K562 (cell line): ENCODE measurements at regions not wholly inside any gene's neighbourhood (a gene's known extent, or its start where the extent isn't known, plus 50 kb on each side); places are given as distances from the start of the nearest gene placed in this dataset.
"Not testable (repeated sequence)": the region's sequence is repeated elsewhere in the genome, so short reads cannot be mapped to it uniquely, and the experiment has no call there.

Experiments used
- CREB1 ChIP-seq, 2 experiments: sonication (generic) in 1 of 2; formaldehyde crosslinking in 1 of 2; IDR thresholded peaks; 2 replicates each; pipeline versions ENCODE4 v1.6.1 to v1.8.0; 2012 to 2022; ENCODE audit warnings: inconsistent platforms in 1 of 2, mild to moderate bottlenecking in 1 of 2, missing genetic modification reagents in 1 of 2, moderate library complexity in 1 of 2
- CTCF ChIP-seq, 3 experiments: IDR thresholded peaks in 2 of 3; conservative IDR thresholded peaks in 1 of 3; 2 replicates each; pipeline ENCODE4 v1.5.1; 2011 to 2012; ENCODE audit warnings: low read length in 3 of 3, mild to moderate bottlenecking in 3 of 3, control low read depth in 2 of 3, improper control_type of control experiment in 1 of 3, inconsistent platforms in 1 of 3, low read depth in 1 of 3, mixed read lengths in 1 of 3, moderate library complexity in 1 of 3; ENCODE audit not compliant: insufficient read depth in 2 of 3
- SIN3A ChIP-seq, 2 experiments: fragments of 150-350 bp in 1 of 2; IDR thresholded peaks; 2 replicates each; pipeline ENCODE4 v1.6.1; 2011 to 2016; ENCODE audit warnings: borderline replicate concordance in 2 of 2, low read depth in 2 of 2, low read length in 2 of 2, mild to moderate bottlenecking in 2 of 2, moderate library complexity in 2 of 2; ENCODE audit not compliant: control insufficient read depth in 1 of 2
- SP2 ChIP-seq: IDR thresholded peaks from 2 replicates; pipeline ENCODE4 v1.6.1; 2011; ENCODE audit warnings: mild to moderate bottlenecking, low read depth, low read length, moderate library complexity; ENCODE audit not compliant: poor library complexity, severe bottlenecking; ENCODE audit errors: extremely low read depth
- SRF ChIP-seq, 2 experiments: fragments of 250-450, 450-650 bp in 1 of 2; sonication (Bioruptor Pico) in 1 of 2; sonication (generic) in 1 of 2; formaldehyde crosslinking; IDR thresholded peaks; 2 replicates each; pipeline versions ENCODE4 v1.5.0 to v1.5.1; 2020 to 2022; ENCODE audit warnings: mild to moderate bottlenecking in 1 of 2, missing genetic modification reagents in 1 of 2
- TOE1 ChIP-seq, 2 experiments: fragments of 450-650 bp in 1 of 2; sonication (generic) in 1 of 2; formaldehyde crosslinking in 1 of 2; IDR thresholded peaks; 2 replicates each; pipeline versions ENCODE4 v1.7.1 to v1.8.0; 2016 to 2022; ENCODE audit warnings: borderline replicate concordance in 2 of 2, mild to moderate bottlenecking in 2 of 2, antibody characterized with exemption in 1 of 2, inconsistent platforms in 1 of 2, low read depth in 1 of 2, missing genetic modification reagents in 1 of 2, moderate library complexity in 1 of 2
- YY1 ChIP-seq, 3 experiments: IDR thresholded peaks; 2 replicates each; pipeline ENCODE4 v1.6.1; 2011; ENCODE audit warnings: low read length in 2 of 3, mild to moderate bottlenecking in 2 of 3, moderate library complexity in 2 of 3, borderline replicate concordance in 1 of 3, control low read depth in 1 of 3, low read depth in 1 of 3; ENCODE audit not compliant: insufficient read depth in 3 of 3, insufficient replicate concordance in 2 of 3, control insufficient read depth in 1 of 3, insufficient read length in 1 of 3; ENCODE audit errors: extremely low read depth in 1 of 3
- ZNF253 ChIP-seq: fragments of 250-450 bp; sonication (Bioruptor Pico); conservative IDR thresholded peaks from 2 replicates; pipeline ENCODE4 v1.6.1; 2021; ENCODE audit warnings: mild to moderate bottlenecking

- not testable (repeated sequence) for TF ChIP-seq SRF (CRISPR knock-in tag; IDR thresholded peaks at IDR 0.05); YY1 (IDR thresholded peaks at IDR 0.05; ENCODE audit: borderline replicate concordance in 1 of 3, control insufficient read depth in 1 of 3, extremely low read depth in 1 of 3, insufficient read depth in 3 of 3, insufficient read length in 1 of 3, insufficient replicate concordance in 2 of 3, low read depth in 1 of 3, low read length in 2 of 3); SIN3A (IDR thresholded peaks at IDR 0.05; ENCODE audit: borderline replicate concordance in 2 of 2, control insufficient read depth in 1 of 2, low read depth in 2 of 2, low read length in 2 of 2); ZNF253 (CRISPR knock-in tag); SP2; TOE1 (IDR thresholded peaks at IDR 0.05; ENCODE audit: borderline replicate concordance); TOE1 (CRISPR knock-in tag; IDR thresholded peaks at IDR 0.05; ENCODE audit: borderline replicate concordance, low read depth); CREB1 (IDR thresholded peaks at IDR 0.05); CREB1 (CRISPR knock-in tag; IDR thresholded peaks at IDR 0.05)
- TF ChIP-seq CTCF (IDR thresholded peaks at IDR 0.05 in 2 of 3, conservative IDR thresholded peaks at IDR 0.05 in 1 of 3; ENCODE audit: insufficient read depth in 2 of 3, low read depth in 1 of 3, low read length in 3 of 3), result peak; percentile 32 to 46 (median 36); a peak in 4 of 6 replicates
These were observed 67.7 kb upstream of the PARP4 start for GRCh38 chr13:24580315-24580714.
